Mesendoderm (in vitro differentiated cells): ENCODE measurements at regions not wholly inside any gene's neighbourhood (a gene's known extent, or its start where the extent isn't known, plus 50 kb on each side); places are given as distances from the start of the nearest gene placed in this dataset.

ENCODE experiments used
- DNase-seq: peaks from one replicate; pipeline ENCODE4 v3.0.0; 2013
- H2AK5ac ChIP-seq: 2 replicates; pipeline ENCODE4 v1.6.1; 2013; ENCODE audit warnings: low read length, inconsistent platforms
- H2BK120ac ChIP-seq: 2 replicates; pipeline ENCODE4 v1.6.1; 2013; ENCODE audit warnings: low read depth, mild to moderate bottlenecking, low read length, moderate library complexity, mixed read lengths
- H2BK15ac ChIP-seq: replicated peaks from 2 replicates; pipeline ENCODE4 v1.6.1; 2013; ENCODE audit warnings: low read depth, mild to moderate bottlenecking, moderate library complexity
- H2BK5ac ChIP-seq: 2 replicates; pipeline ENCODE4 v1.6.1; 2013; ENCODE audit warnings: low read length, inconsistent platforms
- H3K18ac ChIP-seq: 2 replicates; pipeline ENCODE4 v1.6.1; 2013; ENCODE audit warnings: mild to moderate bottlenecking, low read length, mixed read lengths
- H3K23ac ChIP-seq: one replicate; pipeline ENCODE4 v1.6.1; 2013; ENCODE audit warnings: low read length
- H3K27ac ChIP-seq: 2 replicates; pipeline ENCODE4 v1.5.1; 2013; ENCODE audit warnings: low read depth, mild to moderate bottlenecking, inconsistent platforms, low read length, moderate library complexity
- H3K27me3 ChIP-seq: 2 replicates; pipeline ENCODE4 v1.6.1; 2013; ENCODE audit warnings: low read length, control low read depth, mild to moderate bottlenecking, inconsistent platforms; ENCODE audit not compliant: insufficient read depth, poor library complexity
- H3K36me3 ChIP-seq: 2 replicates; pipeline ENCODE4 v1.6.1; 2013; ENCODE audit warnings: low read length, inconsistent platforms; ENCODE audit not compliant: control insufficient read depth, insufficient read depth
- H3K4ac ChIP-seq: one replicate; pipeline ENCODE4 v1.6.1; 2013; ENCODE audit warnings: low read depth, mild to moderate bottlenecking, low read length, moderate library complexity
- H3K4me1 ChIP-seq: 2 replicates; pipeline ENCODE4 v1.6.1; 2013; ENCODE audit warnings: low read depth, low read length, inconsistent platforms; ENCODE audit not compliant: control insufficient read depth
- H3K4me2 ChIP-seq: 2 replicates; pipeline ENCODE4 v1.6.1; 2013; ENCODE audit warnings: low read length
- H3K4me3 ChIP-seq: 2 replicates; pipeline ENCODE4 v1.5.1; 2013; ENCODE audit warnings: mild to moderate bottlenecking, low read length
- H3K56ac ChIP-seq: one replicate; pipeline ENCODE4 v1.6.1; 2013; ENCODE audit warnings: low read length
- H3K79me1 ChIP-seq: 2 replicates; pipeline ENCODE4 v1.6.1; 2013; ENCODE audit warnings: low read length, inconsistent platforms
- H3K79me2 ChIP-seq: 2 replicates; pipeline ENCODE4 v1.6.1; 2013; ENCODE audit warnings: mild to moderate bottlenecking, low read length; ENCODE audit not compliant: control insufficient read depth, insufficient read depth
- H3K9ac ChIP-seq: 2 replicates; pipeline ENCODE4 v1.6.1; 2013; ENCODE audit warnings: low read length, inconsistent platforms
- H4K5ac ChIP-seq: one replicate; pipeline ENCODE4 v1.6.1; 2013; ENCODE audit warnings: low read length
- H4K8ac ChIP-seq: one replicate; pipeline ENCODE4 v1.6.1; 2013; ENCODE audit warnings: low read depth, mild to moderate bottlenecking, control low read depth, low read length, moderate library complexity
- WGBS: extraction: QIAGEN DNeasy Blood & Tissue Kit; methylation state at CpG from one replicate; pipeline ENCODE4 v1.1.7; 2013; ENCODE audit warnings: low lambda C conversion rate, missing lambda C conversion rate; ENCODE audit not compliant: insufficient coverage; ENCODE audit errors: extremely low coverage; 5-methylcytosine and 5-hydroxymethylcytosine counted together

DNA sequence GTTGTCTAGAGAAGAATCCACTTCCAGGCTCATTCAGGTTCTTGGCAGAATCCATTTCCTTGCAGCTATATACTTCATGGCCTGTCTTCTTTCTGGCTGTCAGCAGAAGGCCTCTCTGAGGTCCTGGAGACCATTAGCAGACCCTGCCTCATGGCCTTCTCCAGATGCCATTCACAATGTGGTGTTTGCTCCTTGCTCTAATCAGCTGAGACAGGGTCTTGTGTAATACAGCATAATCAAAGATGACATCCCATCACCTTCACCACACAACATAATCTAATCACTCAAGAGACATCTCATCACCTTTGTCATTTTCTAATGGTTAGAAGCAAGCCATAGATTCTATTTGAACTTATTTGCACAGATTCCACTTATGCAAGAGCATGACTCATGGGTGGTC lies 403.9 kb upstream of the LRRC7 start:
- no peak overlapping the region for H3K4ac ChIP-seq
- no peak overlapping the region for H2BK120ac ChIP-seq
- no peak overlapping the region for H3K4me3 ChIP-seq
- H2BK15ac ChIP-seq: no peak overlapping the region
- no peaks in the 10 kb centered on the region for H3K27me3 ChIP-seq
- H2BK5ac ChIP-seq: no peak overlapping the region
- no peak overlapping the region for H3K27ac ChIP-seq
- H3K36me3 ChIP-seq: no peaks in the 10 kb centered on the region
- H3K79me2 ChIP-seq: no peaks in the 10 kb centered on the region
- no peak overlapping the region for H4K8ac ChIP-seq
- H3K4me2 ChIP-seq: no peak overlapping the region
- no peak overlapping the region for H3K9ac ChIP-seq
- no peak for DNase-seq
- H3K4me1 ChIP-seq: no peaks in the 10 kb centered on the region
- no peak overlapping the region for H2AK5ac ChIP-seq
- H3K56ac ChIP-seq: no peak overlapping the region
- no peak overlapping the region for H3K18ac ChIP-seq
- no peak overlapping the region for H3K23ac ChIP-seq
- no peak overlapping the region for H4K5ac ChIP-seq
- H3K79me1 ChIP-seq: no peaks in the 10 kb centered on the region

DNA sequence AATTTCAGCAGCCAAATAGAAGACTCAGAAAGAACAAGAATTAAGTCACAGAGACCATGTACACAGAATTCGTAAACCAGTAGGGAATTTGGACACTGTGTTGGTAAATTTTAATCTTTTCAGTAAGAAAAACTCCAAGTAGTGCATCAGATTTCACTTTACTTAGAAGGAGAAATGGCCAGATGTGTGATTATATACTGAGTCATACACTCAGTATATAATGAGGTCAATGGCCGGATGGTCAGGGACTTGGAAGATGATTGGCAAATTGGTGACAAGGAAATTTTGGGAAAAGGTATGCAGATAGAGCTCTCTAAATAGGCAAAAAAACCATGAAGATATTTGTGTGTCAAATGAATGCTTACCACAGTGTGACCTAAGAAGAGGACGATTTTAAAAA lies 399.8 kb upstream of the LRRC7 start:
- Histone ChIP-seq H4K8ac (no peak overlapping the region), H3K4me3 (no peak overlapping the region), H3K36me3 (no peaks in the 10 kb centered on the region), H3K27me3 (no peaks in the 10 kb centered on the region), H3K56ac (no peak overlapping the region), H2BK15ac (no peak overlapping the region), H3K9ac (no peak overlapping the region), H3K23ac (no peak overlapping the region), H3K79me2 (no peaks in the 10 kb centered on the region), H3K27ac (no peak overlapping the region), H2AK5ac (no peak overlapping the region), H3K4me1 (no peaks in the 10 kb centered on the region), H2BK120ac (no peak overlapping the region), H3K4ac (no peak overlapping the region), H2BK5ac (no peak overlapping the region), H4K5ac (no peak overlapping the region), H3K18ac (no peak overlapping the region), H3K4me2 (no peak overlapping the region), H3K79me1 (no peaks in the 10 kb centered on the region)
- WGBS: no CpG with 5 or more reads among the region's 3 CpGs
- DNase-seq: no peak

DNA sequence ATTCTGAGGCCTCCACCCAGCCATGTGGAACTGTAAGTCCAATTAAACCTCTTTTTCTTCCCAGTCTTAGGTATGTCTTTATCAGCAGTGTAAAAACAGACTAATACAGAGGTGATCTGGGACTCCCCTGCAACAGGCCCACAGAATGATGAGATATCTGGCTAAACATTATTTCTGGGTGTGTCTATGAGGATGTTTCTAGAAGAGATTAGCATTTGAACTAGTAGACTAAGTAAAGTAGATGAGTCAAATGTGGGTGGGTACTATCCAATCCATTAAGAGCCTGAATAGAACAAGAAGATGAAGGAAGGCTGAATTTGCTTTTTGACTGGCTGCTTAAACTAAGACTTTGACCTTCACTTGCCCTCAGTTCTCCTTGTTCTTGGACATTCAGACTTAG lies 396.5 kb upstream of the LRRC7 start:
- no peak overlapping the region for H2BK15ac ChIP-seq
- H4K5ac ChIP-seq: no peak overlapping the region
- H3K4ac ChIP-seq: no peak overlapping the region
- H3K27ac ChIP-seq: no peak overlapping the region
- H3K4me3 ChIP-seq: no peak overlapping the region
- H3K4me1 ChIP-seq: no peaks in the 10 kb centered on the region
- no peak overlapping the region for H2AK5ac ChIP-seq
- H3K27me3 ChIP-seq: no peaks in the 10 kb centered on the region
- H3K23ac ChIP-seq: no peak overlapping the region
- H2BK5ac ChIP-seq: no peak overlapping the region
- no peak overlapping the region for H3K18ac ChIP-seq
- no peaks in the 10 kb centered on the region for H3K79me1 ChIP-seq
- no peak overlapping the region for H3K56ac ChIP-seq
- DNase-seq: no peak
- no peaks in the 10 kb centered on the region for H3K36me3 ChIP-seq
- H2BK120ac ChIP-seq: no peak overlapping the region
- no peak overlapping the region for H4K8ac ChIP-seq
- no peaks in the 10 kb centered on the region for H3K79me2 ChIP-seq
- H3K9ac ChIP-seq: no peak overlapping the region
- H3K4me2 ChIP-seq: no peak overlapping the region

DNA sequence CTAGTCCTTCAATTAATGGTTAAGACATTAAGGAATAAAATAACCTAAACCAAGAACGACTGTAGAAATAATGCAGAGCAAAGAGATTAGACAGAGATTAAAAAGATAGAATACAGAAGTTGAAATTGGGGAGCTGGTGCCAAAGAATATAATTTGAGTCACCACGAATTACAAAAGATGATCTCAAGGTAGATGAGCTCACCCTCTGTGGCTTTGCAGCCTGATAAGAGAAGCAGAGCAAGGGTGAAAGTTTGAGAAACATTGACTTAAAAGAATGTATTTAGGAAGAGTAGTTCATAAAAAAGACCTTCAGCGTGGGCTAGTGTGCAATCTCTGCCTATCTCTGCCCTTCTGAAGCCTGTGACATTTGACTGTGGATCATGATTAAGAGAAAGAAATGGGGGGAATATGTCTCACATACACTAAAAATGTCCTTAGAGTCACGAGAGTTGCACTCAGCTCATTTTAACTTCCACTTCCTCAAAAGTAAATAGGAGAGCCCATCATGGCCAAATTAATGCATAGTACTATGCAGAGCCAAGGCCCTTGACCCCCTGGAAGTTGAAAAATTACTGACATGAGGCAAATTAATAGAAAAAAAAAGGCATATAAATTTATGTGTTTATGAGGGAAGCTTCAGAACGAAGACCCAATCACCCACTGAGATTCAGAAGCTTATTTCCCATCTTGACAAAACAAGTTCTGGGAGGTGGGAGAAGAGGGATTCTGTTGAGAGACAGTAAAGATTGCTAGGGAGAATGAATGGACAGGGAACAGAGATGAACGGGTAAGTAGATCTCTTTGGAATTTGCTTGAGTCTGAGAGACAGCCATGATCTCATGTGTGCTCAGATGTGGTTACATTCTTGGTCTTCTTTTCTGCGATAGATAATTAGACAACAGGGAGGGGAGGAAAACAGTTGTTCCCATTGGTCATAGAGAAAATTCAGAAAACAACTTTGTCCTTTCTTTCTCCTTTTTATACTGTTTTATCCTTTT lies 395.4 kb upstream of the LRRC7 start:
- no CpG with 5 or more reads among the region's 7 CpGs for WGBS
- no peak for DNase-seq
- no peak overlapping the region for H3K4me3 ChIP-seq
- H3K18ac ChIP-seq: no peak overlapping the region
- no peak overlapping the region for H3K27ac ChIP-seq
- H2BK5ac ChIP-seq: no peak overlapping the region
- H3K4me1 ChIP-seq: no peaks in the 10 kb centered on the region
- H3K4ac ChIP-seq: no peak overlapping the region
- H3K56ac ChIP-seq: no peak overlapping the region
- no peak overlapping the region for H4K5ac ChIP-seq
- H3K4me2 ChIP-seq: no peak overlapping the region
- H3K27me3 ChIP-seq: no peaks in the 10 kb centered on the region
- H2BK15ac ChIP-seq: no peak overlapping the region
- H3K79me1 ChIP-seq: no peaks in the 10 kb centered on the region
- H3K79me2 ChIP-seq: no peaks in the 10 kb centered on the region
- no peak overlapping the region for H3K9ac ChIP-seq
- no peak overlapping the region for H2AK5ac ChIP-seq
- H3K23ac ChIP-seq: no peak overlapping the region
- H4K8ac ChIP-seq: no peak overlapping the region
- no peak overlapping the region for H2BK120ac ChIP-seq
- H3K36me3 ChIP-seq: no peaks in the 10 kb centered on the region

DNA sequence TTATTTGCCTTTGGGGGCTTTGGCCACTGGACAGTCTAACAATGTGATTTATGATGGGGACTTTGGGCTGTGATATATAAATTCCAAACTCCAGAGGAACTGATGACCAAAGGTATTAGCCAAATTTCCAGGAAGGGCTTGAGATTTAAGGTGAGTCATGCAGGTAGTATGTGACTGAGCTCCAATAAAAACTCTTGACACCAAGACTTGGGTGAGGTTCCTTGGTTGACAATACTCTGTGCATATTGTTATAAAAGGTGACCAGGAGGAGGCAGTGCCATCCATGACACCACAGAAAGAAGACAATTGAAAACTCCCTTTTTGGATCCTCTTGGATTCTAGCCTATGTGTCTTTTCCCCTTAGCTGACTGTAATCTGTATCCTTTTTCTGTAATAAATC lies 392.7 kb upstream of the LRRC7 start:
- H3K56ac ChIP-seq: no peak overlapping the region
- no peak overlapping the region for H3K9ac ChIP-seq
- no peak overlapping the region for H3K4me2 ChIP-seq
- H3K27me3 ChIP-seq: no peaks in the 10 kb centered on the region
- H4K8ac ChIP-seq: no peak overlapping the region
- no peak overlapping the region for H3K18ac ChIP-seq
- H2BK15ac ChIP-seq: no peak overlapping the region
- no peaks in the 10 kb centered on the region for H3K79me1 ChIP-seq
- no peaks in the 10 kb centered on the region for H3K79me2 ChIP-seq
- no peaks in the 10 kb centered on the region for H3K36me3 ChIP-seq
- no peak overlapping the region for H3K4me3 ChIP-seq
- DNase-seq: peak; percentile 60
- no peak overlapping the region for H3K27ac ChIP-seq
- no peak overlapping the region for H4K5ac ChIP-seq
- no peak overlapping the region for H2BK5ac ChIP-seq
- H3K4ac ChIP-seq: no peak overlapping the region
- no peak overlapping the region for H2AK5ac ChIP-seq
- H2BK120ac ChIP-seq: no peak overlapping the region
- H3K4me1 ChIP-seq: no peaks in the 10 kb centered on the region
- no peak overlapping the region for H3K23ac ChIP-seq

DNA sequence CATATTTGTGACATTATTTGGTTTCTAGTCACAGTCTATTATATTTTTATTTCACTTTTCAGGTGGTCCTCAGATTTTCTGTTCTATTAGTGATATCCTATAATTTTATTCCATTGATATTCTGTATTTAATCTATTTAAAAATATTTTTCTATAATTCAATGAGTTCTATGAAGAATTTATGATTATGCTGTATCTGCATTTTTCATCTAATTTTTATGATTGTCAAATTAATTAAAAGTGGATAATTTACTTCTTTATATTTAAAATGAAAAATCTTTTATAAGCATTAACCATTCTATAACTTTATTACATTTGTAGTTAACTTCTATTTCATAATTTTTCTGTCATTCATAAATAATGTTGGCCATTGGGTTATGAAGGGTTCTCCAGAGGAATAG lies 387.4 kb upstream of the LRRC7 start:
- no peak overlapping the region for H3K4me3 ChIP-seq
- H2BK120ac ChIP-seq: no peak overlapping the region
- no peak overlapping the region for H3K4ac ChIP-seq
- no peak overlapping the region for H3K56ac ChIP-seq
- no peak overlapping the region for H2BK5ac ChIP-seq
- H3K27me3 ChIP-seq: no peaks in the 10 kb centered on the region
- no peak overlapping the region for H2AK5ac ChIP-seq
- no peak overlapping the region for H3K9ac ChIP-seq
- no peak overlapping the region for H4K5ac ChIP-seq
- H3K18ac ChIP-seq: no peak overlapping the region
- H3K4me1 ChIP-seq: no peaks in the 10 kb centered on the region
- H3K79me1 ChIP-seq: no peaks in the 10 kb centered on the region
- H3K36me3 ChIP-seq: no peaks in the 10 kb centered on the region
- no peak for DNase-seq
- no peak overlapping the region for H2BK15ac ChIP-seq
- no peak overlapping the region for H3K27ac ChIP-seq
- H3K4me2 ChIP-seq: no peak overlapping the region
- no peak overlapping the region for H3K23ac ChIP-seq
- no peak overlapping the region for H4K8ac ChIP-seq
- no peaks in the 10 kb centered on the region for H3K79me2 ChIP-seq
